Pancreas (tissue), 10 donors: ENCODE measurements at regions not wholly inside any gene's neighbourhood (a gene's known extent, or its start where the extent isn't known, plus 50 kb on each side); places are given as distances from the start of the nearest gene placed in this dataset.

Experiments used
- ATAC-seq, 4 donors: fragments of 200-7000 bp; cut with Tn5 transposase; one replicate each; pipeline versions ENCODE4 v1.8.0 to v1.9.1; 2020; ENCODE audit warnings: mild to moderate bottlenecking in 4 of 4, moderate library complexity in 4 of 4
- DNase-seq, 6 donors: peaks; one replicate each; pipeline ENCODE4 v3.0.0-alpha.2; 2020
- FAIRE-seq: peaks from 2 replicates; lab custom pipeline; 2012; peaks lifted over from hg19 to GRCh38; lab: Jason Lieb, UNC
- H3K27ac ChIP-seq, 4 donors: fragments of 200-600 bp; sonication (generic); 1 replicate in 3 of 4; 2 replicates in 1 of 4; pipeline versions ENCODE4 v1.5.0 to v1.8.0; 2020
- H3K27me3 ChIP-seq, 4 donors: fragments of 200-600 bp; one replicate each; pipeline ENCODE4 v1.8.0; 2021
- H3K36me3 ChIP-seq, 3 donors: fragments of 200-600 bp; sonication (generic) in 1 of 3; one replicate each; pipeline versions ENCODE4 v1.5.0 to v1.8.0; 2020 to 2021
- H3K4me1 ChIP-seq, 3 donors: fragments of 200-600 bp; one replicate each; pipeline ENCODE4 v1.8.0; 2021
- H3K4me3 ChIP-seq, 4 donors: fragments of 200-600 bp; sonication (generic) in 2 of 4; one replicate each; pipeline versions ENCODE4 v1.5.0 to v1.8.0; 2020 to 2021
- H3K9me3 ChIP-seq, 4 donors: fragments of 200-600 bp; one replicate each; pipeline ENCODE4 v1.8.0; 2021
- WGBS, 2 donors: extraction: QIAGEN DNeasy Blood & Tissue Kit; methylation state at CpG; one replicate each; pipeline ENCODE4 v1.1.7; 2013; 5-methylcytosine and 5-hydroxymethylcytosine counted together
- intact Hi-C, 3 donors: fragments of 100-400 bp; cut with DNase I; formaldehyde crosslinking; loops; one replicate each; pipeline versions ENCODE4 v1.11.1 to v1.14.2; 2022
- TF ChIP-seq, protein P1 (sequence below), 4 donors: fragments of 200-600 bp; sonication (generic) in 3 of 4; IDR thresholded peaks; one replicate each; pipeline versions ENCODE4 v1.5.0 to v1.8.0; 2021; ENCODE audit warnings: antibody characterized with exemption in 4 of 4
- donor health status: healthy with polysubstance abuse.
- donor health status: DM: no; HTN: no; CAD: no; lungs with moderate emphysema.
- donor health status: DM: no; HTN: no; CAD: no.
- donor health status: control.
- donor health status: control.
- donor health status: Bipolar disorder and iron deficiency.
- donor health status: DM: yes; HTN: yes; CAD: no.
- donor health status: DM: no; HTN: no; CAD: no.
- donor health status: DM: no; HTN: no; CAD: no.
- donor health status: DM: yes; HTN: yes; CAD: no.

DNA sequence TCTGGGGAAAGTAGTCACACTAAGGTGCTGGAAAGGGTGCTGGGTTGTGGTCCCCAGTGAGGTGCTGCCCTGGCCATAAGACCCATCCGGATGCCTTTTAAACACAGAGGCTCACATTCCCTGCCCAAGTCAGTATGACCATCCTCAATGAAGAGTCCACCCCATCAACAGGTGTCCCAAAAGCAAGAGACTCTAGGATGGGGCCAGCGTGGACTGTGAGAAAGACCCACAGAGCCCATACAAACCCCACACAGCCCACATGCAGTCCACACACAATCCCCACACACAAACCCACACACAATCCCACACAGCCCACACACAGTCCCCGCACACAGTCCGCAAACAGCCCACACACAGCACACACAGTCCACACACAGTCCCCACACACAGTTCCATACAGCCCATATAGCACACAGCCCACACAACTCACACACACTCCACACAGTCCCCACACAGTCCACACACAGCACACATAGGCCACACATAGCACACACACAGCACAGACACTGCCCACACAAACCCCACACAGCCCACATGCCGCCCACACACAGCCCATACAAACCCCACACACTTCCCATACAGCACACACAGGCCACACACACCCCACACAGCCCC lies 241.4 kb upstream of the SALL3 start:
- no peaks in the 10 kb centered on the region for H3K4me1 ChIP-seq
- no peak overlapping the region for H3K27ac ChIP-seq
- H3K36me3 ChIP-seq = no peaks in the 10 kb centered on the region
- TF ChIP-seq, protein P1, sequence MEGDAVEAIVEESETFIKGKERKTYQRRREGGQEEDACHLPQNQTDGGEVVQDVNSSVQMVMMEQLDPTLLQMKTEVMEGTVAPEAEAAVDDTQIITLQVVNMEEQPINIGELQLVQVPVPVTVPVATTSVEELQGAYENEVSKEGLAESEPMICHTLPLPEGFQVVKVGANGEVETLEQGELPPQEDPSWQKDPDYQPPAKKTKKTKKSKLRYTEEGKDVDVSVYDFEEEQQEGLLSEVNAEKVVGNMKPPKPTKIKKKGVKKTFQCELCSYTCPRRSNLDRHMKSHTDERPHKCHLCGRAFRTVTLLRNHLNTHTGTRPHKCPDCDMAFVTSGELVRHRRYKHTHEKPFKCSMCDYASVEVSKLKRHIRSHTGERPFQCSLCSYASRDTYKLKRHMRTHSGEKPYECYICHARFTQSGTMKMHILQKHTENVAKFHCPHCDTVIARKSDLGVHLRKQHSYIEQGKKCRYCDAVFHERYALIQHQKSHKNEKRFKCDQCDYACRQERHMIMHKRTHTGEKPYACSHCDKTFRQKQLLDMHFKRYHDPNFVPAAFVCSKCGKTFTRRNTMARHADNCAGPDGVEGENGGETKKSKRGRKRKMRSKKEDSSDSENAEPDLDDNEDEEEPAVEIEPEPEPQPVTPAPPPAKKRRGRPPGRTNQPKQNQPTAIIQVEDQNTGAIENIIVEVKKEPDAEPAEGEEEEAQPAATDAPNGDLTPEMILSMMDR (IDR thresholded peaks at IDR 0.05) = no peak
- intact Hi-C loops = no loop called here
- FAIRE-seq (no peak), ATAC-seq (no peak), DNase-seq (peak in 1 of 6 donors; percentile 1)
- no peaks in the 10 kb centered on the region for H3K9me3 ChIP-seq
- no peaks in the 10 kb centered on the region for H3K27me3 ChIP-seq
- 85 to 87% methylated on average over 5 of the region's 5 CpGs for WGBS, 2 donors
- no peak overlapping the region for H3K4me3 ChIP-seq

GRCh38 chr18:78739115-78739514 lies 240.5 kb upstream of the SALL3 start:
- FAIRE-seq (no peak), DNase-seq (peak in 1 of 6 donors; percentile 1), ATAC-seq (no peak)
- H3K27ac ChIP-seq = no peak overlapping the region
- intact Hi-C loops = no loop called here
- H3K36me3 ChIP-seq = no peaks in the 10 kb centered on the region
- no peaks in the 10 kb centered on the region for H3K9me3 ChIP-seq
- WGBS, 2 donors = 77 to 84% methylated on average over 3 of the region's 3 CpGs
- H3K4me1 ChIP-seq = no peaks in the 10 kb centered on the region
- H3K27me3 ChIP-seq = no peaks in the 10 kb centered on the region
- TF ChIP-seq, protein P1 (IDR thresholded peaks at IDR 0.05) = no peak
- H3K4me3 ChIP-seq = no peak overlapping the region

- H3K36me3 ChIP-seq = no peaks in the 10 kb centered on the region
- FAIRE-seq = no peak
- DNase-seq = peak in 1 of 6 donors; percentile 1
- TF ChIP-seq, protein P1 (IDR thresholded peaks at IDR 0.05) = no peak
- no peaks in the 10 kb centered on the region for H3K27me3 ChIP-seq
- H3K27ac ChIP-seq = no peak overlapping the region
- H3K4me3 ChIP-seq = no peak overlapping the region
- ATAC-seq = no peak
- WGBS, 2 donors = 63 to 77% methylated on average over 24 of the region's 24 CpGs
- H3K9me3 ChIP-seq = no peaks in the 10 kb centered on the region
- H3K4me1 ChIP-seq = no peaks in the 10 kb centered on the region
- intact Hi-C loops = no loop called here
These were observed 239.5 kb upstream of the SALL3 start for GRCh38 chr18:78739882-78740677.

- Histone ChIP-seq H3K9me3 (no peaks in the 10 kb centered on the region), H3K4me1 (no peaks in the 10 kb centered on the region), H3K27ac (no peak overlapping the region), H3K36me3 (no peaks in the 10 kb centered on the region), H3K27me3 (no peaks in the 10 kb centered on the region), H3K4me3 (no peak overlapping the region)
- DNase-seq = no peak
- TF ChIP-seq, protein P1 (IDR thresholded peaks at IDR 0.05) = no peak
- no peak for ATAC-seq
- FAIRE-seq = no peak
- intact Hi-C loops = no loop called here
- WGBS, 2 donors = 57 to 68% methylated on average over 13 of the region's 13 CpGs
These were observed 238.7 kb upstream of the SALL3 start for GRCh38 chr18:78740876-78741275.
